ENCODE measurements at regions not wholly inside any gene's neighbourhood (a gene's known extent, or its start where the extent isn't known, plus 50 kb on each side); places are given as distances from the start of the nearest gene placed in this dataset.

- Histone ChIP-seq H4K20me1 (ENCODE audit: insufficient read depth, low read length) (no peaks in the 10 kb centered on the region), H3K4me3 (replicated peaks in 1 of 3; ENCODE audit: low read depth in 2 of 3, low read length in 3 of 3) (no peak overlapping the region), H3K79me2 (ENCODE audit: insufficient read depth, low read length) (no peaks in the 10 kb centered on the region), H3K9ac (ENCODE audit: insufficient read depth, low read length, poor library complexity, severe bottlenecking) (no peak overlapping the region), H2AFZ (ENCODE audit: insufficient read depth, low read depth, low read length, poor library complexity, severe bottlenecking) (no peak overlapping the region), H3K4me2 (replicated peaks; ENCODE audit: extremely low read depth, low read length, poor library complexity, severe bottlenecking) (no peak overlapping the region), H3K27ac (ENCODE audit: low read depth in 1 of 2, low read length in 2 of 2) (no peak overlapping the region), H3K27me3 (ENCODE audit: control insufficient read depth in 2 of 2, insufficient read depth in 2 of 2, low read length in 2 of 2) (no peaks in the 10 kb centered on the region), H3K36me3 (replicated peaks in 1 of 2; ENCODE audit: control insufficient read depth in 1 of 2, insufficient read depth in 2 of 2, low read length in 2 of 2) (no peaks in the 10 kb centered on the region), H3K4me1 (ENCODE audit: control insufficient read depth in 1 of 2, insufficient read depth in 2 of 2, low read length in 2 of 2) (no peaks in the 10 kb centered on the region), H3K9me3 (replicated peaks in 1 of 2; ENCODE audit: control insufficient read depth in 1 of 2, insufficient read depth in 1 of 2, low read length in 2 of 2) (no peaks in the 10 kb centered on the region)
- WGBS (ENCODE audit: insufficient coverage), result 91% methylated on average over 3 of the region's 6 CpGs
- Mint-ChIP-seq H3K9me3 (no peaks in the 10 kb centered on the region), H3K4me3 (no peak overlapping the region), H3K27me3 (ENCODE audit: low read depth in 3 of 3) (peaks cover 2 to 9% (median 8%) of the 10 kb centered on the region in 3 donors), H3K27ac (no peak overlapping the region), H3K36me3 (no peaks in the 10 kb centered on the region), H3K4me1 (no peaks in the 10 kb centered on the region)
- no peak for DNase-seq
- intact Hi-C loops (cut with micrococcal nuclease), result no loop called here
- TF ChIP-seq CTCF (IDR thresholded peaks at IDR 0.05), result no peak
Observed at GRCh38 chr10:43868952-43869351, 220.3 kb upstream of the ZNF32 start.

- TF ChIP-seq CTCF (IDR thresholded peaks at IDR 0.05), result no peak
- Mint-ChIP-seq H3K9me3 (no peaks in the 10 kb centered on the region), H3K36me3 (no peaks in the 10 kb centered on the region), H3K27ac (no peak overlapping the region), H3K4me1 (no peaks in the 10 kb centered on the region), H3K27me3 (ENCODE audit: low read depth in 3 of 3) (peaks cover 2 to 9% (median 8%) of the 10 kb centered on the region in 3 donors), H3K4me3 (no peak overlapping the region)
- H3K27me3 ChIP-seq (ENCODE audit: control insufficient read depth in 2 of 2, insufficient read depth in 2 of 2, low read length in 2 of 2), result no peaks in the 10 kb centered on the region
- no peak overlapping the region for H3K4me2 ChIP-seq (replicated peaks; ENCODE audit: extremely low read depth, low read length, poor library complexity, severe bottlenecking)
- no peaks in the 10 kb centered on the region for H3K9me3 ChIP-seq (replicated peaks in 1 of 2; ENCODE audit: control insufficient read depth in 1 of 2, insufficient read depth in 1 of 2, low read length in 2 of 2)
- H2AFZ ChIP-seq (ENCODE audit: insufficient read depth, low read depth, low read length, poor library complexity, severe bottlenecking), result no peak overlapping the region
- no peaks in the 10 kb centered on the region for H3K4me1 ChIP-seq (ENCODE audit: control insufficient read depth in 1 of 2, insufficient read depth in 2 of 2, low read length in 2 of 2)
- 88% methylated on average over 13 of the region's 16 CpGs for WGBS (ENCODE audit: insufficient coverage)
- no peak for DNase-seq
- no peaks in the 10 kb centered on the region for H4K20me1 ChIP-seq (ENCODE audit: insufficient read depth, low read length)
- intact Hi-C loops (cut with micrococcal nuclease), result no loop called here
- H3K27ac ChIP-seq (ENCODE audit: low read depth in 1 of 2, low read length in 2 of 2), result no peak overlapping the region
- H3K36me3 ChIP-seq (replicated peaks in 1 of 2; ENCODE audit: control insufficient read depth in 1 of 2, insufficient read depth in 2 of 2, low read length in 2 of 2), result no peaks in the 10 kb centered on the region
- no peak overlapping the region for H3K4me3 ChIP-seq (replicated peaks in 1 of 3; ENCODE audit: low read depth in 2 of 3, low read length in 3 of 3)
- H3K79me2 ChIP-seq (ENCODE audit: insufficient read depth, low read length), result no peaks in the 10 kb centered on the region
- no peak overlapping the region for H3K9ac ChIP-seq (ENCODE audit: insufficient read depth, low read length, poor library complexity, severe bottlenecking)
Observed at GRCh38 chr10:43867667-43868565, 219.2 kb upstream of the ZNF32 start.
